Gastrocnemius medialis (tissue), 4 donors: ENCODE measurements at regions not wholly inside any gene's neighbourhood (a gene's known extent, or its start where the extent isn't known, plus 50 kb on each side); places are given as distances from the start of the nearest gene placed in this dataset.

ENCODE experiments used
- ATAC-seq, 2 donors: fragments of 150-250 bp; one replicate each; pipeline ENCODE4 v1.9.1; 2016
- DNase-seq, 2 donors: peaks; one replicate each; pipeline ENCODE4 v3.0.0-alpha.2; 2019
- H3K27ac ChIP-seq, 4 donors: fragments of 200-600 bp; sonication (generic); 1 replicate in 1 of 4; 2 replicates in 3 of 4; pipeline ENCODE4 v1.5.1; 2016 to 2018; ENCODE audit warnings: mild to moderate bottlenecking in 2 of 4, moderate library complexity in 1 of 4
- H3K27me3 ChIP-seq, 3 donors: fragments of 200-600 bp; sonication (generic) in 2 of 3; 1 replicate in 1 of 3; 2 replicates in 2 of 3; pipeline versions ENCODE4 v1.5.1 to v1.6.0; 2016 to 2019; ENCODE audit warnings: mild to moderate bottlenecking in 1 of 3, moderate library complexity in 1 of 3
- H3K36me3 ChIP-seq, 2 donors: fragments of 200-600 bp; sonication (generic) in 1 of 2; one replicate each; pipeline ENCODE4 v1.5.1; 2017 to 2018
- H3K4me1 ChIP-seq, 2 donors: fragments of 200-600 bp; sonication (generic) in 1 of 2; one replicate each; pipeline ENCODE4 v1.5.1; 2016 to 2017; ENCODE audit warnings: mild to moderate bottlenecking in 2 of 2
- H3K4me3 ChIP-seq, 4 donors: fragments of 200-600 bp; sonication (generic) in 3 of 4; 1 replicate in 1 of 4; 2 replicates in 3 of 4; pipeline ENCODE4 v1.5.1; 2016 to 2019; ENCODE audit warnings: mild to moderate bottlenecking in 2 of 4
- H3K9me3 ChIP-seq, 3 donors: fragments of 200-600 bp; sonication (generic) in 2 of 3; 1 replicate in 1 of 3; 2 replicates in 2 of 3; pipeline ENCODE4 v1.5.1; 2016 to 2019
- CTCF ChIP-seq, 5 experiments: fragments of 450-650 bp in 3 of 5; fragments of 200-600 bp in 2 of 5; sonication (generic) in 2 of 5; IDR thresholded peaks in 4 of 5; conservative IDR thresholded peaks in 1 of 5; 1 replicate in 4 of 5; 2 replicates in 1 of 5; pipeline ENCODE4 v1.5.1; 2016 to 2019; ENCODE audit warnings: antibody characterized with exemption in 5 of 5, mild to moderate bottlenecking in 3 of 5, moderate library complexity in 3 of 5
- POLR2A ChIP-seq, 2 donors: fragments of 450-650 bp; IDR thresholded peaks; one replicate each; pipeline ENCODE4 v1.6.1; 2017; ENCODE audit warnings: antibody characterized with exemption in 2 of 2, mild to moderate bottlenecking in 2 of 2, moderate library complexity in 2 of 2
- in situ Hi-C, 4 donors: fragments of 200-750 bp; cut with MboI; loops; one replicate each; pipeline versions ENCODE4 v1.15.0 to v1.8.0; 2017; ENCODE audit warnings: low sequenced_read_pairs in 4 of 4
- intact Hi-C: fragments of 100-400 bp; cut with DNase I; formaldehyde crosslinking; loops from one replicate; pipeline ENCODE4 v1.15.1; 2023; ENCODE audit warnings: low total_unique reads

- ATAC-seq (no peak), DNase-seq (no peak)
- H3K4me3 ChIP-seq: no peak overlapping the region
- no peak overlapping the region for H3K27ac ChIP-seq
- in situ Hi-C loops (no loop called here), intact Hi-C loops (no loop called here)
- no peaks in the 10 kb centered on the region for H3K4me1 ChIP-seq
- TF ChIP-seq CTCF (IDR thresholded peaks at IDR 0.05 in 4 of 5, conservative IDR thresholded peaks at IDR 0.05 in 1 of 5): no peak
- TF ChIP-seq POLR2A (IDR thresholded peaks at IDR 0.05): no peak
- no peaks in the 10 kb centered on the region for H3K36me3 ChIP-seq
- no peaks in the 10 kb centered on the region for H3K9me3 ChIP-seq
- no peaks in the 10 kb centered on the region for H3K27me3 ChIP-seq
These were observed 210.2 kb downstream of the PAX3 start for GRCh38 chr2:222088561-222088960.

DNA sequence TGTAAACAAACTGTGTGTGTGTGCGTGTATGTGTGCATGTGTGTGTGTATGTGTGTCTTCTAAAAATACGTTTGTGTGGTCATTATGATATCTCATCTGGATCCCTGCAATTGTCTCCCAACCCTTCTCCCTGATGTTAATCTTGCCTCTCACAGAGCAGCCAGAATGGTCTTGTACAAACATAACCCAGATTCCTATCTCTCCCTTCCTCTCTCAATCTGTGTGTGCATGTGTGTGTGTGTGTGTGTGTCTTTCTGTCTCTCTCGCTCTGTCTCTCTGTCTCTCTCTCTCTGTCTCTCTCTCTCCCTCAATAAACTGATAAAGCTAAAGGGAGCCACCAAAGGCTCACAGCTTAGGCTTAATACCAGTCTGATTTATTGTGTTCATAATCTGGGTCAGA, 210.8 kb downstream of the PAX3 start:
- TF ChIP-seq POLR2A (IDR thresholded peaks at IDR 0.05) (no peak), CTCF (IDR thresholded peaks at IDR 0.05 in 4 of 5, conservative IDR thresholded peaks at IDR 0.05 in 1 of 5) (no peak)
- no peaks in the 10 kb centered on the region for H3K36me3 ChIP-seq
- no peak for DNase-seq
- no peak overlapping the region for H3K4me3 ChIP-seq
- H3K4me1 ChIP-seq: no peaks in the 10 kb centered on the region
- no peak for ATAC-seq
- no peaks in the 10 kb centered on the region for H3K27me3 ChIP-seq
- no peak overlapping the region for H3K27ac ChIP-seq
- no peaks in the 10 kb centered on the region for H3K9me3 ChIP-seq
- intact Hi-C loops: no loop called here
- in situ Hi-C loops: no loop called here

DNA sequence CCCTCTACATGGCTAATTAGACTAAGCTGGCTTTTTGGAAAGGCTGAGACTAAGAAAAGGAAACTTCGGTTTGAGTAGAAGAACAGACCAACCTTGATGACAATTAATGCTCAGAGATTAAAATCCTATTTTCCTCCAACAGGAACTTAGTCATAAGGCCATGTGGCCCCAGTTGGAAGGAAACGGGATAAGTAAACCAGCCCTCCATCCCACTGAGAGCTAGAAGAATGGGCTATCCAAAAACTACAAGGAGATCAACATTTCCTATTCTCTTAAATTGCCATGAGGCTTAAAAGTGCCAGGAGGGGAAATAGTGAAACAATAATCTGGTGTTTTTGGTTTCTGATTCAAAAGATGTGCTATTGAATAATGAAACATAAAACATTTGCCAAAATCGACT, 216.6 kb downstream of the PAX3 start:
- intact Hi-C loops (no loop called here), in situ Hi-C loops (no loop called here)
- DNase-seq (no peak), ATAC-seq (no peak)
- no peaks in the 10 kb centered on the region for H3K27me3 ChIP-seq
- H3K4me3 ChIP-seq: no peak overlapping the region
- no peaks in the 10 kb centered on the region for H3K9me3 ChIP-seq
- H3K36me3 ChIP-seq: no peaks in the 10 kb centered on the region
- TF ChIP-seq POLR2A (IDR thresholded peaks at IDR 0.05) (no peak), CTCF (IDR thresholded peaks at IDR 0.05 in 4 of 5, conservative IDR thresholded peaks at IDR 0.05 in 1 of 5) (no peak)
- no peak overlapping the region for H3K27ac ChIP-seq
- no peaks in the 10 kb centered on the region for H3K4me1 ChIP-seq

DNA sequence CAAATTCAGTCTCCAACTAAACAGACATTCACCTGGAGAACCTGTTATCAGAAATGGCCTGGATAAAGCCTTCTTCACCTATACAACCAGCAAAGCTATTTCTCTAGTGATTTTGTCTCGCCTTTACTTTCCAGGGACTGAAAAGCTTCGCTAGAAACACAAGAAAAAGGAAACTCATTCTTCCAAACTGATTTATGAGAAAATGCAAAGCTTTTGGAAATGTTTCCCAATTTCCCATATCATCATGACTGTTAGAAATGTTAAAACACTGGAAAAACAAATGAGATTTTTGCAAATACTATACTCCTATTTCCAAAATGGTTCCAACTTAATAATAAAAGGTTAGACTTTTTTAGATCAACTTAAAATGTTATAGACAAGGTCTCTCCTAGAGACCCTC, 218.7 kb downstream of the PAX3 start:
- intact Hi-C loops: no loop called here
- ATAC-seq: no peak

More for the DNA sequence above, 218.7 kb downstream of the PAX3 start:
- DNase-seq: no peak
- no peaks in the 10 kb centered on the region for H3K27me3 ChIP-seq
- in situ Hi-C loops: no loop called here
- no peaks in the 10 kb centered on the region for H3K4me1 ChIP-seq
- TF ChIP-seq POLR2A (IDR thresholded peaks at IDR 0.05) (no peak), CTCF (IDR thresholded peaks at IDR 0.05 in 4 of 5, conservative IDR thresholded peaks at IDR 0.05 in 1 of 5) (no peak)
- no peak overlapping the region for H3K4me3 ChIP-seq
- no peaks in the 10 kb centered on the region for H3K36me3 ChIP-seq
- H3K9me3 ChIP-seq: no peaks in the 10 kb centered on the region
- H3K27ac ChIP-seq: no peak overlapping the region
